ENCODE measurements at regions not wholly inside any gene's neighbourhood (a gene's known extent, or its start where the extent isn't known, plus 50 kb on each side); places are given as distances from the start of the nearest gene placed in this dataset.

- no peak for DNase-seq
Measured at GRCh38 chr1:170318736-170319135, 173.0 kb downstream of the NTMT2 start.

DNA sequence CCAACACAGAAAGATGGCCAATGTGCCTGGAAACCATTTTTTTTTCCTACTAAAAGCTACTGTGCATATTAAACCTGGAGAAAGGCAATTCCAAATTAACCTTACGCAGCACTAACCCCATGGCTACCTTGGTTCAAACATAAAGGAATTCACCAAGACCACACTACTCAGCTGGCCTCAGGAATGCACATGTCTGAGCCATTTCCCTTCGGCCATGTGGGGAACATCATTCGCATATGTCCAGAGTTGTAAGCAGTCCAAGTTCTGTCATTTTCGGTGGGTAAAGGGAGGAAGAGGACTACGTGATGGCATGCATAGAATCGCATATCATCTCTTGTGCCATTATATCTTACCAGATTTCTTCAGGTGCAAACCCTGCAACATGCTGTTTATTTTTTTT is 175.4 kb downstream of the NTMT2 start:
- DNase-seq = no peak

DNA sequence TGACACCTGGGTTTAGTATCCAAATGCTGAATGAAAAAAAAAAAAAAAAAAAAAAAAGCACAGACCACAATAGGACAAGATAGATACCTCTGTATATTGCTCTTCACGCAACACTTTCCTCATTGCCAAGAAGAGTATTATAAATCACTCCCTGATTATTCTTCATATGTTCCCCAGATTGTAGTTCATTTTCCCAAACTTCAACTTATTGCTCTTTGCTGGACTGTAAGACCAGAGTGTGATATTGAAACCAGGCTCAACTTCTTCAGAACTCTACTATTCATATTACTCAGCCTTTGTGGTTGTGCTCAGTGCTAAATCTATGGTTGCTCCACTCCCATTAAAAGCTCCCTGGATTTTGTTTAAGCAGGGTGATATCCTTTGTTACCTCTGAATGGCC is 180.4 kb downstream of the NTMT2 start:
- DNase-seq = no peak

GRCh38 chr1:170332801-170333200 is 187.0 kb downstream of the NTMT2 start:
- DNase-seq = no peak

DNA sequence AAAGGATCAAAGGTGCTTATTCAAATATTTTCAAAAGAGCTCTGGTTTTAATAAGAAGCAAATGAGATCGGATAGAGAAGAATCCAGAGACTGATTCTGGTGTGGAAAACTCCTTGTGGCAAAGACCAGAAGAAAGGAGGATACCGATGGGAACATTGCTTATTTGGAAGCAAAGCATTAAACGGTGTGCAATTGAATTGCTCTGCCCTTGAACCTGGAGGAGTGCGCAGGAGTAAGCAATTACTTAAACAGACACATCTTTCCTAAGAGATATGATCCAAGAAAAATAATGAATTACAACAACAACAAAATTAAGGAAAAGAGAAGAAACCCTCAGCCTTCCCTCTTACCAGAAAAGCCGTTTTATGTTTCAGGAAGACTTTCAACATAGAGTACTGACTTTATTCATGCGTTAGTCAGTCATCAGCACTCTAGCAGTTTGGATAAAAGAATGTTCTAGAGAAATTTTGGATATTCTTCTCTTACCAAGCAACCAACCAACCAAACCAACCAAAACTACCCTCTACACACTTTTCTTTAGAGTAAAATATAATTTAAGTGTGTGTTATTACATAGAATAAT is 191.7 kb downstream of the NTMT2 start:
- no peak for DNase-seq

- no peak for DNase-seq
Measured at GRCh38 chr1:170339534-170339933, 192.4 kb upstream of the GORAB start.

DNA sequence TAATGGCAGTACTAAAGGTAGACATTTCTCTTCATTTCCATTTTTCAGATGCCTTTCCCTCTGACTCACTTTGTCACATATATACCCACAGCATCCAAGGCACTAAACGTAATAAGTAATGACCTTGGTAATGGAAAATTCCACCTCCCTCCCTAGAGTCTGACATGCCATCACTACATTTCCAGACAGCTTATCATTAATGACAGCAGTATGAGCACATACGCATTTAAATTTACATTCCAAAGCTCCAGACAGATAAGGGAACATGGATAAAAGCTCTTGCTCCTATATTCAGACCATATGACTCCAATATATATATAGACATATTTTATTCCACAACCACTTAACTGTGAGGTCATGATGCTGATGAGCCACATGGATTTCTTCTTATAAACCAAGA is 191.7 kb upstream of the GORAB start:
- no peak for DNase-seq

DNA sequence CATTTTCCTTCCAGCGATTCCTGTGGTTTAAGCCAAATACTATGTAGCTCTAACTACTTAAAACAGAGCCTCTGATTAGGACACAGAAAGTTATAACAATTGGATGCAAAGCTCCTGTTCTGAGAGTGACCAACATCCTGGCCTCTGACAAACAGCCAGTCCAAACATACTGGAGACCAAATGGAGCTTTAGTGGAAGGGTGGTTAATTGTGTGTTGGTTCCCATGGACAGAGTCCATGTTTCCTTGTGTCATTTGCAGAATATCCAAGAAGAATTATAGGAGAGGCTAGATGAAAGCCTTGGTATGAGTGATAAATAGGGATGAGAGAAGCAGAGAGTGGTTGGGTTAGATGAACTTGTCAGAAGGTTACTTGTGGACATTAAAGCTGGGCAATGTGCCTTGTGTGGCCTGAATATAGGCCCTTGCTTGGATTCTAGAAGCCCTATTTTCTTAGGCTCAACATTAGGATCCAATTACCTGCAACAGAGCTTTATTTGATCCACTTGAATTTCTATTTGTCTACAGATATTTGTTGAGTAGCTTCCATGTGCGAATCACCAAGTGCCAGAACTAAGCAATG is 180.5 kb upstream of the GORAB start:
- no peak for DNase-seq

DNA sequence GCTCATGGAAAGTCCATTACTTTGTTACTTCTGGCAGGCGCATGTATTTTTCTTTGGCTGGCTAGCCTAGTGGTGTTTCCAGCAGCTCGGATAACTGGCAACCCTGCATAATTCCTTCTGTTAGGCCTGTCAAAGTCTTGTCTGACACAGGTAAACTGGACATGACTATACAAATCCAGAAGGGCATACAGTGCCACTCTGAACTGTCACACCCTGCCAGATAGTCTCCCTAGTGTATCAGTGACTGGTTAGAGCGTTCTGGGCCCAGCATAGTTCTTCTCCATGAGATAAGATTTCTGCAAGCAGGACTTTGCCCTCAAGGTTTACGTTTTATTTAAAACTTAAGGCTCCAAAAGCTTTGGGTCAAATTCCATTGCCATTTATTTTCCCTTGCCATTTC is 177.7 kb upstream of the GORAB start:
- no peak for DNase-seq

GRCh38 chr1:170354690-170355089 is 177.3 kb upstream of the GORAB start:
- DNase-seq = peak; percentile 0

GRCh38 chr1:170355267-170355801 is 176.6 kb upstream of the GORAB start:
- no peak for DNase-seq

GRCh38 chr1:170356585-170356984 is 175.4 kb upstream of the GORAB start:
- DNase-seq = no peak

DNA sequence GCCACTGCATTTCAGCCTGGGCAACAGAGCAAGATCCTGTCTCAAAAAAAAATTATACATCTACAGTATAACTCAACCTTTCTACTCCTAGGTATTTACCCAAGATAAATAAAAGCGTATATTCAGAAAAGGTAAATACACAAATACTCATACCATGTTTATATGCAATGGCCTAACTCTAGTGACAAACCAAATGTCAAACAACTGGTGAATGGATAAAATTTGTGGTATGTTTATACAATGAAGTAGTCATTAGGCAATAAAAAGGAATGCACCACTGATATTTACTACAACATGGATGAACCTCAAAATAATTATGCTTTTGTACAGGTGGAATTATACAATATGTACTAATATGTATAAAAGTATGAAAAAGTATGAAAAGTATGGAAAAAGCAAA is 174.2 kb upstream of the GORAB start:
- DNase-seq = no peak

- DNase-seq = no peak
Measured at GRCh38 chr1:170360601-170361000, 171.4 kb upstream of the GORAB start.

- no peak for DNase-seq
Measured at GRCh38 chr1:170365331-170365730, 166.6 kb upstream of the GORAB start.

DNA sequence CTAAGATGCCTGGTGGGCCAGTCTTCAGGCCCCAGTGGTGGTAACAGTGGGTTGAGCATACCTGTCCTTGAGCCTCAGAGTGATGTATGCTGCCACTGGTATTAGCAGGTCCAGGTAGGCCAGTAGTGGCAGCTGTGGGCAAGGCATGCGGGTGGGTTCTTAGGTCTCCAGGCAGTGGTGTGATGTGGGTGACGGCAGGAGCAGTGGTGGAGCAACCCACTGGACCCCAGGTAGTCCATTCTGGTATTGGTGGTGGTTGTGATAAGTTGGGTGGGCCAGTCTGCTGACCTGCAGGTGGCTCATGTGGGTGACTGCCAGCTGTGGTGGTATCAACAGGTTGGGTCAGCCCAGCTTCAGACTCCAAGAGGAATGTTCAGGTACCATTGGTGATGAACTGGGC is 165.0 kb upstream of the GORAB start:
- no peak for DNase-seq

DNA sequence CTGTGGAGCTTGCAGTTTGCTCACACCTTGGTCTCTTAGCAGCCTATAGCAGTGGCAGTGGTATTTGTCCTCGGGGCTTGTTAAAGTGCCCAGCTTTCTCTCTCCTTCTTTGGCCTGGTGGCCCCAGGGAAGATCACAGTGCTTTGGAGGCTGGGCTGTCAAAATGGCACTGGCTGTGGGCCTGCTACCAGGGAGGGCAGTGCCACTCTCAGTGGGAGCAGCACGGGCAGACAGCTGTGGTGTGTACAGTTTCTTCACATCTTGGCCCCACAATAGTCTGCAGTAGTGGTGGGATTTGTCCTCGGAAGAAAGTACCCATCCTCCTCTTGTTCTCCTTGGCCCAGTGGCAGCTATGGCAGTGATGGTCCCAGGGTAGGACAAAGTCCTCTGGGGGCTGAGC is 164.4 kb upstream of the GORAB start:
- no peak for DNase-seq

GRCh38 chr1:170369000-170369399 is 163.0 kb upstream of the GORAB start:
- DNase-seq = no peak

DNA sequence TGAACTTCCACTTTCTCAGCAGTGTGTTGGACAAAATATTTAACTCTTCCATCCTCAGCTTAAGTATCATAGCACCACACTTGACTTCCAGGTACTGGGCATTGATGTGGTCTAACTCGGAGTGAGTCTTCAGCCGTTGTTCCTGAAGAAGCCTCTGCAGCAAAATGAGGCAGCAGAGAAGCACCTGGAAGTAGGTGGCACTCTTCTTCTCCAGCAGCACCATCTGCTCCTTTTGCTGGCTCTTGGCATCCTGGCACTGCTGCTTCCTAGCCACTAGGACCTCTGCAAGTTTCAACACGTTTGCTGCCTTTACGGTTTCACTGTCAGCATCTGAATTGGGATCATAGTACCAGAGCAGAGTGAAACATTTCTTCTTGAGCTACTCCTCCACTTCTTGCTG is 162.5 kb upstream of the GORAB start:
- DNase-seq = no peak

GRCh38 chr1:170370087-170370486 is 161.9 kb upstream of the GORAB start:
- no peak for DNase-seq

- no peak for DNase-seq
Measured at GRCh38 chr1:170375082-170375723, 156.8 kb upstream of the GORAB start.

- DNase-seq = no peak
Measured at GRCh38 chr1:170376801-170377385, 155.1 kb upstream of the GORAB start.

GRCh38 chr1:170377440-170377839 is 154.5 kb upstream of the GORAB start:
- no peak for DNase-seq

Data from suppressor macrophage treated with lipopolysaccharide for 4 hours (primary cell).